ENCODE measurements at regions not wholly inside any gene's neighbourhood (a gene's known extent, or its start where the extent isn't known, plus 50 kb on each side); places are given as distances from the start of the nearest gene placed in this dataset.

DNA sequence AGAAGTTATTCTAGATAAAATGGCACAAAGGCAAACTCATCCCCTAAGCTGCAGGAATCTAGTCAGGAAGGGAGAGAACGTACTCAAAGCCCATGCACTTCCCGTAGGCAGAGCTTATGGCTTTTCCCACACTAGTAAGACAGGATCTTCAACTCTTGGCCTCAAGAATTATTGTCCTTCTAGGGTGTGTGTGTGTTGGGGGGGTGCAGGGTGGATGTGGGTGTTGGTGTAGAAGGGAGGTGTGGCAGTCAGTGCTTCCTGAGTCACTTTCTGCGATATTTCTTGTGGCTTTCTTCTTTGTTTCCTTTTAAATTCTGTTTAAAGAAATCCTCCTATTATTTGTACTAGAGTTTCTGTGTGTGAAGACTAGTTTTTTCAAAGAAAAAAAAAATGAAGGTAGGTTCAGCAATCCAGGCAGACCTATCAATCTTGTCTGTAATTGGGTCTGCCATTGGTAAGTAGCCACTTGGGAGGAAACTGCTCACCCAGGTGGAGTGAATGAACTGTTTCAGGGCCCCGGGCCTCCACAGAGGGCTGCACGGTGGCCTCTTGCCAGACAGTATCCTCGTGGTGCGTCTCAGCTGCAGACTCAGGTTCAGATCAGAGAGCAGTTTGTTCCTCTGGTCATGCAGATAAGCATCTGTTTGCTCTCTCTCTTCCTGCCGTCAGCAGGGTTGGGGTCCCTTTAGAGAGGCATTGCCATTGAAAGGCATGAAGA lies 131.9 kb downstream of the NPR3 start:
- Mint-ChIP-seq H3K4me1 (ENCODE audit: low read depth) (no peaks in the 10 kb centered on the region), H3K4me3 (no peak overlapping the region), H3K27ac (no peak overlapping the region), H3K9me3 (no peaks in the 10 kb centered on the region), H3K27me3 (ENCODE audit: insufficient read depth) (no peaks in the 10 kb centered on the region), H3K36me3 (ENCODE audit: low read depth) (no peaks in the 10 kb centered on the region)
- DNase-seq (ENCODE audit: low spot score) = no peak
- intact Hi-C loops (cut with micrococcal nuclease) = no loop called here

DNA sequence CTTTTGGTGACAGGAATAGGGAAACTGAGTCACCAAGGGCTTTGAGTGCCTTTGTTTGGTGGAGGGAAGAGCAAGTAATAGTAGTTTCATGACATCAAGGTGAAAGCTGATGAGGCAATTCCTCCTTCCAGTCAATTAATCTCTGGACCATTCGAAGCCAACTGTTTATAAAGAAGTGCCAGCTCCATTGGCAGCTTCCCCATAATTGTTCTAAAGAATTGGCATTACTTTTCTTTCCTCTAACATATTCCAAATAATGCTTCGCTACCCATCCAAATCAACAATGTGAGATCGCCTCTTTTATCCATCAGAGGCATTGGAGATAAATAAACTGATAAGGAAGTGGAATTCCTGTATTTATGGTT lies 132.4 kb downstream of the NPR3 start:
- Mint-ChIP-seq H3K27ac (no peak overlapping the region), H3K27me3 (ENCODE audit: insufficient read depth) (no peaks in the 10 kb centered on the region), H3K4me1 (ENCODE audit: low read depth) (no peaks in the 10 kb centered on the region), H3K4me3 (no peak overlapping the region), H3K36me3 (ENCODE audit: low read depth) (no peaks in the 10 kb centered on the region), H3K9me3 (no peaks in the 10 kb centered on the region)
- no peak for DNase-seq (ENCODE audit: low spot score)
- intact Hi-C loops (cut with micrococcal nuclease) = no loop called here

DNA sequence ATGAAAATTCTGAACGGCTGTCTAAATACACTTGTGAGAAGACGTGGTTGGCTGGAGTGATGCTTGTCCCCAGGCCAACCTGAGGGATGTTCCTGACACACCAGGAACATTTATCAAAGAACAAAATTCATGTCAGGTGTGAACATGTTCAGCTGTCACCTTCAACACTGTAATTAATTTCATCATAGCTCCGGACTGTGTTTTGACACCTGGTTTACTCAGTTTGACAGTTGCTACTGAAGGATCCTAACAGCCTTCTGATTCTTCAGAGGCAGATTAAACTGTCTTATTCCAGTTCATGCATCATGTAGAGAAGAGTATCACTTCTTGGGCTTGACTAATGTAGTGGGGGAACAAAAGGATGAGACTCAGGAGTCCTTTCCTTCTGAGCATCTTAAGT lies 134.1 kb downstream of the NPR3 start:
- Mint-ChIP-seq H3K4me1 (ENCODE audit: low read depth) (no peaks in the 10 kb centered on the region), H3K27ac (no peak overlapping the region), H3K36me3 (ENCODE audit: low read depth) (no peaks in the 10 kb centered on the region), H3K9me3 (no peaks in the 10 kb centered on the region), H3K27me3 (ENCODE audit: insufficient read depth) (no peaks in the 10 kb centered on the region), H3K4me3 (no peak overlapping the region)
- no peak for DNase-seq (ENCODE audit: low spot score)
- intact Hi-C loops (cut with micrococcal nuclease) = no loop called here

DNA sequence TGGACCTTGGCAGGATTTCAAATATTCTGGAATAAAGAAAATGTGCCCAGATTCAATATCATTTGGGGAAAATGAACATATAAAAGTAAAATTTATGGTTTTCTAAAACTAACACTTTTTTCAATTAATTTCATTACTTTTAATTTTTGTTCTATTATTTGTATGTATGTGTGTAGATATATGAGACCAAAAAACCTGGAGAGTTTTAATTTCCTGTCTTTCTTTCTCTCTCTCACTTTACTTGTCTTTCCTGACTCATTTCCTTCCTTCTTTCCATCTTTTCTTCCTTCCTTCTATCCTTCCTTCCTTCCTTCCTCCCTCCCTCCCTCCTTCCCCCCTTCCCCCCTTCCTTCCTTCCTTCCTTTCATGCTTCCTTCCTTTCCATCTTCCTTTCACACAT lies 137.0 kb downstream of the NPR3 start:
- DNase-seq (ENCODE audit: low spot score) = no peak
- Mint-ChIP-seq H3K4me1 (ENCODE audit: low read depth) (no peaks in the 10 kb centered on the region), H3K27ac (no peak overlapping the region), H3K27me3 (ENCODE audit: insufficient read depth) (no peaks in the 10 kb centered on the region), H3K4me3 (no peak overlapping the region), H3K9me3 (no peaks in the 10 kb centered on the region), H3K36me3 (ENCODE audit: low read depth) (no peaks in the 10 kb centered on the region)
- intact Hi-C loops (cut with micrococcal nuclease) = no loop called here

DNA sequence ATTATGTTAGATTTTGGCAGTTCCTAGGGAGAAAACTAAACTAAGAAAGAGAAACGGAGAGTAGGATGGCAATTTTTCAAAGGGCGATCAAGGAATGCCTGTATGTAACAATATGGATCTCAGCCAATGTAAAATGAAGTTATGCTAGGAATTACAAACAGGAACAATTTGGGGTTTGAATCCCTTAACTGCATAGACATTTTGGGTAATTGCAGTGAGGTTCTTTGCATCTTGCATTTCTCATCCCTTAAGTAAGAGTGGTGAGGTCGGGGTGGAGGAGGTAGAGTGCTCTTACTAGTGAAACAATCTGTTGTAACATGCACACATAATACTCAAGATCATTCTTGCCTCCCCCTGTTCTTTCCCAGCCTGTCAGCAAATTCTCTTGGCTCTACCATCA lies 137.6 kb downstream of the NPR3 start:
- DNase-seq (ENCODE audit: low spot score) = no peak
- Mint-ChIP-seq H3K4me3 (no peak overlapping the region), H3K36me3 (ENCODE audit: low read depth) (no peaks in the 10 kb centered on the region), H3K4me1 (ENCODE audit: low read depth) (no peaks in the 10 kb centered on the region), H3K27ac (no peak overlapping the region), H3K27me3 (ENCODE audit: insufficient read depth) (no peaks in the 10 kb centered on the region), H3K9me3 (no peaks in the 10 kb centered on the region)
- intact Hi-C loops (cut with micrococcal nuclease) = no loop called here

DNA sequence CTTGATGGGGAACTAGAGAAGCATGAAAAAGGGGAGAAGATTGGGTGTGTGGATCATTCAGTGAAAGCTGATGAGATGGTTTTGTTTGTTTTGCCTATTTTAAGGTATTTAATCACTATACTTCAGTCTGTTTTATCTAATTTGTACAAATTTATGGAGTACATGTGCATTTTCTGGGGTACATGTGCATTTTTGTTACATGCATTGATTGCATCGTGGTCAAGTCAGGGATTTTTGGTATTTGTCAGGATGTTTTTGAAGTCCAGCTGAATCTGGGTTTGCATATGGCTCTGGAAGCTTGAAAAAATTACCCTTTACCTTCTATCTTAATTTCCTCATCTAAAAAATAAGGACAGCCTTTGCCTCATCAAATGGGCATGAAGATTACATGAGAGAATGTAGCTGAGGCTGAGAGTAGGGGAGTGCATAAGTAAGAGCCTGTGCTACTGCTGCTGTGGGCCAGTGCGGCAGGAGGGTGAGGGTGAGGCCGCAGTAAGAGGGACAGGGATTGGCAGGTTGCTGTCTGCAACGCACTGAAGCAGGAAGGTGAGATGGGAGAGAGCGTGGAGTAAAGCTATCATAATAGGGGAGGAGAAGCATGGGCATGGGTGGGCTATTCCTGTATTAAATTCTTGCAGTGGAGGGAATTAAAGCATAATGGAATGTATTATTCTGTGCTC lies 139.8 kb downstream of the NPR3 start:
- Mint-ChIP-seq H3K27me3 (ENCODE audit: insufficient read depth) (no peaks in the 10 kb centered on the region), H3K27ac (no peak overlapping the region), H3K4me3 (no peak overlapping the region), H3K4me1 (ENCODE audit: low read depth) (no peaks in the 10 kb centered on the region), H3K9me3 (peaks cover 5% of the 10 kb centered on the region), H3K36me3 (ENCODE audit: low read depth) (no peaks in the 10 kb centered on the region)
- intact Hi-C loops (cut with micrococcal nuclease) = no loop called here
- no peak for DNase-seq (ENCODE audit: low spot score)

DNA sequence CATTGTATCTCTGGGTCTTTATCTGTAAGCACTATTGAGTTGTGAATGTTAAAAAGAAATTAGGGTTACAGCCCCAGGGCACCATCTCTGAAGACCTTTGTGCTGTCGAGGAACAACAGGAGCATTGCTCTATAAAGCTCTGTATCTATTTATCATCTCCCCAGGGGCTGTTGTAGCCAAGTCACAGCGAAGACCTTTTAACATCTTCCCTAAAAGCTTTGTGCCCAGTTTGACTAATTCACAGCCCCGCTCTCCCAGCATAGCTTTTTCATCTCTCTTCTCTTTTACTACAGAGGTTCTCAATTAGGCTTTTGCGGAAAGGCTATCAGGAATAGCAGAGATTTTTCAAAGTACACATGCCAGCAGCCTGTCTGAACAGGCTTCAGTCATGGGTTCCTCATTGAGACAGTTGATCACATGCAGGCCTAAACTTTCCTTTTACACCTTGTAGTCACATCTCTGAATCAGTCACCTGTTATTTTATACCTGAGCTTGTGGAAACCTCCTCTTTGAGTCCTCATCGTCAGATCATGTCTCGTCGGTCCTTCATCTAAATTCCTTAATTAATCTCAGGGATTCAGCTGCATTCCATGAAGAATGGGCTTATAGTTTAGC lies 140.5 kb downstream of the NPR3 start:
- Mint-ChIP-seq H3K4me1 (ENCODE audit: low read depth) (no peaks in the 10 kb centered on the region), H3K27me3 (ENCODE audit: insufficient read depth) (no peaks in the 10 kb centered on the region), H3K36me3 (ENCODE audit: low read depth) (no peaks in the 10 kb centered on the region), H3K9me3 (peaks cover 5% of the 10 kb centered on the region), H3K4me3 (no peak overlapping the region), H3K27ac (no peak overlapping the region)
- no peak for DNase-seq (ENCODE audit: low spot score)
- intact Hi-C loops (cut with micrococcal nuclease) = no loop called here

DNA sequence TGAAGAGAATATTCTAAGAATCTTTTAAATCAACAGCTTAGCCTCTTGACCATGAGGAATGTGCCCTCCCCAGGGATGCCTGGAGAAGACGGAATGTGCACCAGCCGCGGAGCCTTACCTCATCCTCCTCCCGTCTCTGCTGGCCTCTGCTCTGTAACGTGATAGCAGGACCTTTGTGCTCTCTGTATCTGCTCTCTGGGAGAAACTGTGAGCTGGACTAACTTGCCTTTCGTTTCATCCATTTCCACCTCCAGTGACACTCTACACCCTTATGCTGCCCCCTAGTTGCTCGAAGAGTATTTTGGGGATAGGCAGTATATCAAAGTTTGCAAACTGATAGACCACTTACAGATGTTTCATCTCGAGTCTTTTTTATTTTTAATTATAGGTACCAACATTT lies 141.4 kb downstream of the NPR3 start:
- Mint-ChIP-seq H3K27ac (no peak overlapping the region), H3K4me3 (no peak overlapping the region), H3K36me3 (ENCODE audit: low read depth) (no peaks in the 10 kb centered on the region), H3K4me1 (ENCODE audit: low read depth) (no peaks in the 10 kb centered on the region), H3K27me3 (ENCODE audit: insufficient read depth) (no peaks in the 10 kb centered on the region), H3K9me3 (peaks cover 8% of the 10 kb centered on the region)
- intact Hi-C loops (cut with micrococcal nuclease) = no loop called here
- DNase-seq (ENCODE audit: low spot score) = no peak

DNA sequence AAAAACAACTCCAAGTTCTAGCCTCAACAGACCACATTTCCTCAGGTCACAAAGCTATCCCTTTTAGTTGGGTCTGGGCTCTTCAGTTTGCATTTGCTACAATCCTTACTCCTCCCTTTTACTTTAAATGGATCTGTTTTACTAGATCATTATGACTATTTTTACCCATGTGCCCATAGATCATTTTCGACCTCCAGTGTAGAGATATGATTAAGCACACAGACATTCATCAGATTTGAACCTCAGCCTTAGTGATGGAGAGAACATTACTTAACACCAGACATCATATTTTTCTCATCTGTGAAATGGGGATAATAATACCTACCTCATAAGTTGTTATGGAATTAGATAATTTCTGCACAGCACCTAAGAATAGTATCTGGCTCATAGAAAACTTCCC lies 141.9 kb downstream of the NPR3 start:
- Mint-ChIP-seq H3K36me3 (ENCODE audit: low read depth) (no peaks in the 10 kb centered on the region), H3K27ac (no peak overlapping the region), H3K9me3 (peaks cover 10% of the 10 kb centered on the region), H3K4me1 (ENCODE audit: low read depth) (no peaks in the 10 kb centered on the region), H3K27me3 (ENCODE audit: insufficient read depth) (no peaks in the 10 kb centered on the region), H3K4me3 (no peak overlapping the region)
- intact Hi-C loops (cut with micrococcal nuclease) = no loop called here
- no peak for DNase-seq (ENCODE audit: low spot score)

DNA sequence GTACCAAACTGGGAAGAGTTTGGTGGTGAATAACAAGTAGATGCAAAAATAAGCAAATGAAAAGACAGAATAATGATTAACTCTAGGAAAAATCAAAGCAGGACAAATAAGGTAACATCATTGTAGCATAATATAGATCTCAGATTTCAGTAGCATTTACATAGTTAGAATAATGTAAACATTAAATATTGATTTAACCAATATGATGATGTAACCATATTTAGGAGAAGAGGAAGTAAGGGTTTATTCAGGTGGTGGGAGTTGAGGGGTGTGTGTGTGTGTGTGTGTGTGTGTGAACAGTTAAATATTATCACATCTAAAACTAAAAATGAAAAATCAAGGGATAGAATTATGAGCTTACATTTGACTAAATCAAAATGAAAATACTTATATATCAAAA lies 143.4 kb downstream of the NPR3 start:
- Mint-ChIP-seq H3K36me3 (ENCODE audit: low read depth) (no peaks in the 10 kb centered on the region), H3K4me3 (no peak overlapping the region), H3K4me1 (ENCODE audit: low read depth) (no peaks in the 10 kb centered on the region), H3K27ac (no peak overlapping the region), H3K9me3 (peaks cover 22% of the 10 kb centered on the region), H3K27me3 (ENCODE audit: insufficient read depth) (no peaks in the 10 kb centered on the region)
- DNase-seq (ENCODE audit: low spot score) = no peak
- intact Hi-C loops (cut with micrococcal nuclease) = no loop called here

DNA sequence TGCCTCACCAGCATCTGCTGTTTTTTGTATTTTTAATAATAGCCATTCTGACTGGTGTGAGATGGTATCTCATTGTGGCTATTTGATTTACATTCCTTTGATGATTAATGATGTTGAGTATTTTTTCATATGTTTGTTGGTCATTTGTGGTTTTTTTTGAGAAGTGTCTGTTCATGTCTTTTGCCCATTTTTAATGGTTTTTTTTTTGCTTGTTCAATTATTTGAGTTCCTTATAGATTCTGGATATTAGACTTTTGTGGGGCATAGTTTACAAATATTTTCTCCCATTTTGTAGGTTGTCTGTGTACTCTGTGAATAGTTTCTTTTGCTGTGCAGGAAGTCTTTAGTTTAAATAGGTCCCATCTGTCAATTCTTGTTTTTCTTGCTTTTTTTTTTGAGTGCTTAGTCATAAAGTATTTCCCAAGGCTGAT lies 148.1 kb downstream of the NPR3 start:
- DNase-seq (ENCODE audit: low spot score) = no peak
- Mint-ChIP-seq H3K4me3 (no peak overlapping the region), H3K36me3 (ENCODE audit: low read depth) (no peaks in the 10 kb centered on the region), H3K27ac (no peak overlapping the region), H3K9me3 (peaks cover 27% of the 10 kb centered on the region), H3K27me3 (ENCODE audit: insufficient read depth) (peaks cover 1% of the 10 kb centered on the region), H3K4me1 (ENCODE audit: low read depth) (no peaks in the 10 kb centered on the region)
- intact Hi-C loops (cut with micrococcal nuclease) = no loop called here

DNA sequence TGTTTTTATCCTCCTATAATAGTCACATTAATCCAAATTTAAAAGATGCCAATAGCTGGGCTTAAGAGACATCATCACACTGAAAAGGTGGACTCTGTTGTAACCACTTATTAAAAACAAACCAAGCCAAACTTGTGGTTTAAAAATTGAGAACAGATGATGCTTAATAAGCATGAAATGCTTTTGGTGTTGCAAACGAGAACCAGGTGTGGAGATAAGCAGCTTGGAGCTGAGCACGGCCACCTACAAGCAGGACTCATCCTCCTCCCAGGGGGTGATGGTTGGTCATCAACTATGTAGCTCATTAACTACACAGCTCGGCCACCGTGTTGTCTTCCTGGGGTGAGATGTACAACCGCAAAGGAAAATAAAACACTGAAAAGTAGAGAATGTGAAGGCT lies 154.4 kb downstream of the NPR3 start:
- peaks cover 1% of the 10 kb centered on the region for H3K27me3 Mint-ChIP-seq (ENCODE audit: insufficient read depth)
- no peak overlapping the region for H3K4me3 Mint-ChIP-seq
- intact Hi-C loops (cut with micrococcal nuclease) = no loop called here
- H3K36me3 Mint-ChIP-seq (ENCODE audit: low read depth) = no peaks in the 10 kb centered on the region
- H3K27ac Mint-ChIP-seq = no peak overlapping the region
- no peak for DNase-seq (ENCODE audit: low spot score)
- H3K4me1 Mint-ChIP-seq (ENCODE audit: low read depth) = no peaks in the 10 kb centered on the region
- peaks cover 5% of the 10 kb centered on the region for H3K9me3 Mint-ChIP-seq

DNA sequence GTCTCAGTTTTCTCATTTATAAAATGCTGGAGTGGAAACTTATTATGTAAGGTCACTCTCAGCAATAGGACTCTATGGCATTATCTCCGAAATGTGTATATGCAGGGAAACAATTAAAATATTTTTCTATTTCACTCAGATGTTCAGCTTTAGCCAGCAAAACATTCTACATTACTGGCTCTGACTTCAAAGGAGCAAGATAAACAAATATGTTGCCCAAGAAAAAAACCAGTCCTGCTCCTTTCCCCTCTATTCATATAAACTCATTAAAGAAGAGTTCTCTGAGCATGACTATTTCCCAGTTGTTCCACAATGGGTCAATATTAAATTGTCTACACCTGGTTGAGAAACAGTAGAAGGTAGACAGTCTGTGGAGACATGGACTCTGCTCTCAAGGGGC lies 155.0 kb downstream of the NPR3 start:
- no peaks in the 10 kb centered on the region for H3K36me3 Mint-ChIP-seq (ENCODE audit: low read depth)
- peaks cover 5% of the 10 kb centered on the region for H3K9me3 Mint-ChIP-seq
- no peak overlapping the region for H3K4me3 Mint-ChIP-seq
- intact Hi-C loops (cut with micrococcal nuclease) = no loop called here
- H3K4me1 Mint-ChIP-seq (ENCODE audit: low read depth) = no peaks in the 10 kb centered on the region
- H3K27me3 Mint-ChIP-seq (ENCODE audit: insufficient read depth) = peaks cover 1% of the 10 kb centered on the region
- no peak overlapping the region for H3K27ac Mint-ChIP-seq
- DNase-seq (ENCODE audit: low spot score) = no peak

All from activated T-helper 1 cell treated with anti-CD3 and anti-CD28 coated beads, Interleukin-12 subunit alpha, Interleukin-12 subunit beta, Interleukin-2, Interleukin-4 antibody, amounts not matched to agents 30 ng/mL and 10 ng/mL and 1 ng/mL, durations not matched to agents 14 hours and 24 hours and 36 hours (primary cell).